GM18907 (cell line): ENCODE measurements at regions not wholly inside any gene's neighbourhood (a gene's known extent, or its start where the extent isn't known, plus 50 kb on each side); places are given as distances from the start of the nearest gene placed in this dataset.

Experiments used
- ATAC-seq: cut with Tn5 transposase; IDR thresholded peaks from one replicate; pipeline ENCODE4 v1.9.1; 2021; ENCODE audit warnings: mild to moderate bottlenecking, moderate library complexity; ENCODE audit not compliant: unreplicated experiment

DNA sequence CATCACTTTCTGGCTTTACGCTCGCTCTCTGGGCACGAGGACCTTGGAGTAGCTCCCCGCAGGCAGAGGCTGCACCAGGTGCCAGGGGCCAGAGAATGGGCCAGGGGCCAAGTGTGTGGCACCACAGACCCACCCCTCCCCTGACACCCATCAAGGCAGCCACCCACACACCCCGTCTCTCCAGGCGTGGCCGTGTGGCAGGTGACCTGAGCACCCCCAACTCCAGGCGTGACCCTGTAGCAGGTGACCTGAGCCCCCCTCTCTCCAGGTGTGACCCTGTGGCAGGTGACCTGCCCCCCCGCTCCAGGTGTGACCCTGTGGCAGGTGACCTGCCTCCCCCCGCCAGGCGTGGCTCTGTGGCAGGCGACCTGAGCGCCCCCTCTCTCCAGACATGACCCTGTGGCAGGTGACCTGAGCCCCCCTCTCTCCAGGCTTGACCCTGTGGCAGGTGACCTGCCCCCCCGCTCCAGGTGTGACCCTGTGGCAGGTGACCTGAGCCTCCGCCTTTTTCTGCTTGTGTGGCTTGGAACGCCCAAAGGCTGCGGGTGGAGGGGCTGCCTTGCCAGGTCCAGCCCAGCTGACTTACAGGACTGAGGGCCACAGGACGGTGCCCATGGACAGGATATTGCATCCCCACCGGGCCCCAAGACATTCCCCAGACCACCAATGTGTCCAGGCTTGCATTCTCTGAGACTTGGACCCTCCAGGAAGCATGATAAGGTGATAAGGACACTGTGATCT, 667.2 kb downstream of the BRD1 start:
- ATAC-seq = no peak

GRCh38 chr22:49159711-49160110, 668.0 kb downstream of the BRD1 start:
- no peak for ATAC-seq

- no peak for ATAC-seq
Measured at GRCh38 chr22:49158741-49159564, 668.7 kb downstream of the BRD1 start.

DNA sequence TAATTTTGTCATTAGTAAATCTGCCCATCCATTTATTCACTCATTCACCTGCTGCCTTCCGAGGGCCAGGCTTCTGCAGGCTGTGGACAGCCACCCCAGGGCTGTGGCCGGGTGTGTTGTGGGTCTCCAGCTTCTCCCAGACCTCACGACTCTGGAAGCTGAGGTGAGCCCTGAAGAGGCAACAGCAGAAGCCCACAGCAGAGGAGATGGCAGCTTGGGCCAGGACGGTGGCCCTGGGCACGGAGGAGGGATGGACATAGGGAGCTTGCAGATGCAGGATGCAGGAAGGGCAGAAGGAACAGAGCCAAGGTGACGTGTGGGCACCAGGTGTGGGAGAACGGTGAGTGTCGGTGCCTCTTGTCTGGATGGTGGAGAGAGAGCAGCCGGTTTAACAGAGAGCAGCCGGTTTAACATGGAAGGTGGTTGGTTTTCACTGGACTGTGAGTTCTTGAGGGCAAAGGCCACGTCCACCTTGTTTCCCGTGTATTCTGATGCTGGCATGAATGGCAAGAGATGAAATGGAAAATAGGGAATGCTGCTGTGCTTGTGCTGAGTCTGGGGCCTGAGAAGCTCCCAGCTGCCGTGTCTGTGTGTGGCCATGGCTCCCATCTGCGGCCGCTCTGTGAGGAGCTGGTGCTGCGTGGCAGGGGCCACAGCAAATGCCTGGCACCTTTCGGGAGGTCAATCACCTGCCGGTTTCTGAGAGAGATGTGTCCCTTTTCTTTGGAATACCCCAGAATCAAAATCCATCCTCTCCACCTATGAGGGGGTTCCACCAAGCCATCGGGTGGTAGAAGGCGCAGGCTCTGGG, 669.9 kb downstream of the BRD1 start:
- ATAC-seq = no peak

DNA sequence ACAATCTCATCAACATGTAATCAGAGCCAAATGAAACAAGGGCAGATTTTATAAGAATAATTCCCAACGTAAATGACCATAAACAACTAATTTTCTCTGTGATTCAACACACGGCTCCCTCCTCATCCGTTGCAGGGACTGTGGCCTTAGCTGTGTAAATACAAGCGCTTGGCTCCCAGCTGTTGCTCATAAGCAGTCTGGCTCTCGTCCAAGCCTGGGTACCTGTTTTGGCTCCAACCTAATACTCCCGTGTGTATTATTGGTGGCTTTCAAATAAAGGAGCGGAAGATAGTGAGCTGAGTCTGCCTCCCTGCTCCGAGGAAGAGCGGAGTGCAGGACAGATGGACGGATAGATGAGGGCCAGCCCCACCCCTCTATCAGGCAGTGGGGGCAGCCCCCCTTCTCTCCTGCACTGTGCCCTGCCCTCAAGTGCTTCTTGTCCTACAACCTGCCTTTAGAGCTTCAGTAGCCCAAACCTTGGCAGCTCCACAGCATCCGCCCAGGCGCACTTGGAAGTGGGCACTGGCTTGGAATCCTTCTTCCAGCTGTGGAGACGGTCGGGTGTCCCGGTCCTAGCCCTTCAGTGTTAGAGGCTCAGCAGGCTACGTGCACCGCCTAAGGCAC, 670.9 kb downstream of the BRD1 start:
- ATAC-seq = no peak

- no peak for ATAC-seq
Measured at GRCh38 chr22:49155770-49156580, 671.7 kb downstream of the BRD1 start.

DNA sequence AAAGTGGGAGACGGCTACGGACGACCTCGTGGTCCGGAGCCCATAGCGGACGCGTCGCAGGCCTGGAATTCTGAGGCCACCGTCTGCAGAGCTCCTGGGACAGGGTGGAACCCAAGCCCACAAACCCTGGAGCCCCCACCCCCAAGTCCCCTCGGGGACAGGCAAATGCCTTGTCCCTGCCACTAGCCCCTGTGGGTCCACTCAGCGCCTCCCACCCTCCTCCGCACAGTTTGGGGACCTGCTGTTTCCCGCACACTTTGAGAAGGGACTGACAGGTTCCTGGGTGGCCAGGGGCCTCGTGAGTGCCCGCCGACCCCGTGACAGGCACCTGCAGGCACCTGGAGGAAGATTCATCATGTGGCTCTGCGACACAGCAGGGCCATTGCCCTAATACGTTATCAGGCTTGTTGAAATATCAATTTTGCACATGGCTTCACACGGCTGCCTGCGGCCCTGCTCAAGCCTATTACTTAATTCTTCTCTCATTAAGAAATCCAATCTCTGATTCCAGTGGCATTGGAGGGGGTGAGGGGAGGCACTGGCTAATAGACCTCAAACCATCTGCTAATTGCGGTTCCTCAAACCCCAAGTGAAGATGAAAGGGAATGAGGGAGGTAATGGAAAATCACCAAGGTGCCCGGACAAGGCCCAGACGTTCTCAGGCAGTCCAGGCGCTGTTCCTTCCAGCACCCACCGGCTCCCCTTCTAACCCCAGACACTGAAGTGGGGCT, 672.5 kb downstream of the BRD1 start:
- no peak for ATAC-seq

- no peak for ATAC-seq
Measured at GRCh38 chr22:49154433-49154832, 673.2 kb downstream of the BRD1 start.

DNA sequence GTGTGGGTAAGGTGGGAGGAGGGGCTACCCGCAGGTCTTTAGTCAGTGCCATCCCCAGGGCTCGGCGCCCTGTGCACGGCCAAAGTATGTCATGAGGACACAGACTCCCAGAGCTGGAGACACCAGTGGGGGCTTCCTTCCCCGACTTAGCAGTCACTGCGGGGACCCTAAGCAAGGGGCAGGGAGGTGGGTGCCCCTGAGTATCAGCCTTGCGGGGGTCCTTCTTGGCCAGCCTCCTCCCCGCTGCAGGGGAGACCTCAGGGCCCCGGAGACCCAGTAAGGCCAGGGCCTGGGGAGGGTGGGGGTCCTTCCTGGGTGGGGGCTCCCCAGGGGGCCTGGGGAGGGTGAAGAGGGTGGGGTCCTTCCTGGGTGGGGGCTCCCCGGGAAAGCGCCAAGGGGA, 673.8 kb downstream of the BRD1 start:
- no peak for ATAC-seq

DNA sequence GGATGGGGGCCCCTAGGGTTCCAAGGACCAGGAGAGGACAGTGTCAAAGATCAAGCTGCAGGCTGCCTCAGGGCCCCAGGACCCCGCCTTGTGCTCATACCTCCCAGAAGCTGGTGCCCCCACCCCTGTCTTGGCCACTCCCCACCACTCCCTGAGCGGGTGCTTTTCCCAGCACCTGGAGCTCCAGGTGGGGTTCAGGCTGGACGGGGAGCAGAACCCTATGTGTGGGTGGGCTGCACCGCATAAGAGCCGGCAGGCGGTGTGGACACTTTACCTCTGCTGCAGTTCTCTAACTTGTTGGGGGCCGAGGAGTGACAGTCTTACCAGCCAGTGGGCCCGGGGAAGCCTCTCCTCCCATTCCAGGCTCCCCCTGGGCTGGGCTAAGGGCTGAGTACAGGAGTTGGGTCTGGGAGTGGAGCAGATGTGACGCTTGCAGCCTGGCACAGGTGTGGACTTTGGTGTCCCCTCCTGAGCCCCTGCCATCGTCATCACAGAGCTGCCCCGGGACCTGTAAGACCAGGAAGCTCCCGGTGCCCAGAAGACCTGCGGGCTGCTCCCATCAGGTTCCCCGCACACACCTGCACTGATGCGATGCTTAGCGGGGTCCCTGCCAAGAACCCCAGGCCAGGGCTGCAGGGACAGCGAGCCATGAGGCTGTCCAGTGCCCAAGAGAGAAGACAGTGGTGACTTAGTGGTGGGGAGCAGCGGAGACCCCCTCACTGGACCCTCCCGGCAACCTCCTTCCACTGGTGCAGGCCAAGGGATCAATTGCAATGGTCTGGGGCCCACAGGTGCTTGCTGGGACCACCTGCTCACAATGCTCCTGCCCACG, 674.5 kb downstream of the BRD1 start:
- ATAC-seq = no peak

- ATAC-seq = no peak
Measured at GRCh38 chr22:49152127-49152938, 675.3 kb downstream of the BRD1 start.

- ATAC-seq = no peak
Measured at GRCh38 chr22:49151256-49152126, 676.2 kb downstream of the BRD1 start.

DNA sequence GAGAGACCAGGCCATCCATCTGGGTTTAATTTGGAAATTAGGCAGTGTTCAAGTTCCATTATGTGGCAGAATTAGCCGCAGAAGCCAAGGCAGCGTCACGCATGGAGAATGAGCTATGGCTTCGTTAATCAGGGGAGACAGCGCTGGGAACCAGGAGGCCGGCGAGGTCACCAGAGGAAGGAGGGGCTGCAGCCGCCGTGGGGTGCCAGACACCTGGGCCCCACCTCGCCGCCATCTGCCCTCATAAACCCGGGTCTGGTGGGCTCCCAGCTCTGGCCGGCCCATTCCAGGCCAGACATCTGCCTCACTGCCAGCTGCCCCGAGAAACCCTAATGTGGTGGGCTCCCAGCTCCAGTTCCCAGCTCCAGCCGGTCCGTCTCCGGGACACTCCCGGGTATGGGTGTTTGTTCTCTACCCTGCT, 676.9 kb downstream of the BRD1 start:
- no peak for ATAC-seq

- ATAC-seq = no peak
Measured at GRCh38 chr22:49149721-49150608, 677.7 kb downstream of the BRD1 start.

DNA sequence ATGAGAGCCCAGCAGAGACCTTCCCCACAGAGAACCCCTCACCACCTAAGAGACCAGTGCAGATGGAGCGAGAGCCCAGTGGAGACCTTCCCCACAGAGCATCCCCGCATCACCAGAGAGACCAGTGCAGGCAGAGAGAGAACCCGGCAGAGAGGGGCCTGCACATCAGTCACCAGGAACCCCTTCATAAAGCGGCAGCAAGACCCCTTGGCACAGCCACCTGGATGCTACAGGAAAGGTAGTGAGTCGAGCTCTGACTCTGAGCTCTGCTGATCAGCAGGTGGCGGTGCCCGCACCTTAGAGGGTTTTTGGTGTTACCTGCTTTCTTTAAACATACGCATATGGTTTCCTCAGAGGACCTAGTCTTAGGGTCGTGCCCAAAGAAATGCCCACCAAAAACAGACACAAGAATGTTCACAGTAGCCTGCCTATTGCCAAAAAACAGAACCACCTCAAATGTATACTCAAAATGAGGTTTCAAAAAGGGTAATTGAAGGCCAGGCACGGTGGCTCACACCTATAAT, 678.7 kb downstream of the BRD1 start:
- ATAC-seq = no peak
